Psoas muscle (tissue), 7 donors: ENCODE measurements at regions not wholly inside any gene's neighbourhood (a gene's known extent, or its start where the extent isn't known, plus 50 kb on each side); places are given as distances from the start of the nearest gene placed in this dataset.

ENCODE experiments used
- ATAC-seq, 4 donors: fragments of 200-7000 bp; cut with Tn5 transposase; one replicate each; pipeline ENCODE4 v1.9.1; 2020; ENCODE audit warnings: moderate library complexity in 3 of 4, mild to moderate bottlenecking in 2 of 4
- DNase-seq, 2 donors: peaks; one replicate each; pipeline ENCODE4 v3.0.0-alpha.2; 2020
- H3K27ac ChIP-seq: fragments of 200-600 bp; one replicate; pipeline ENCODE4 v1.8.0; 2022
- H3K27me3 ChIP-seq, 3 donors: fragments of 200-600 bp in 1 of 3; one replicate each; pipeline versions ENCODE4 v1.6.1 to v1.8.0; 2013 to 2022; ENCODE audit warnings: low read length in 2 of 3, mild to moderate bottlenecking in 2 of 3, moderate library complexity in 1 of 3; ENCODE audit not compliant: insufficient read depth in 3 of 3
- H3K36me3 ChIP-seq, 2 donors: fragments of 200-600 bp in 1 of 2; one replicate each; pipeline versions ENCODE4 v1.6.1 to v1.8.0; 2013 to 2022; ENCODE audit warnings: low read depth in 1 of 2, mild to moderate bottlenecking in 1 of 2, moderate library complexity in 1 of 2; ENCODE audit not compliant: insufficient read depth in 1 of 2
- H3K4me1 ChIP-seq: fragments of 200-600 bp; one replicate; pipeline ENCODE4 v1.8.0; 2022
- H3K4me3 ChIP-seq: fragments of 200-600 bp; one replicate; pipeline ENCODE4 v1.8.0; 2022; ENCODE audit warnings: mild to moderate bottlenecking
- H3K9me3 ChIP-seq: fragments of 200-600 bp; one replicate; pipeline ENCODE4 v1.8.0; 2022
- WGBS, 3 donors: extraction: QIAGEN DNeasy Blood & Tissue Kit; methylation state at CpG; one replicate each; pipeline versions ENCODE4 v1.1.6 to v1.1.7; 2013; 5-methylcytosine and 5-hydroxymethylcytosine counted together
- intact Hi-C, 2 donors: fragments of 100-400 bp; cut with DNase I; formaldehyde crosslinking; loops; one replicate each; pipeline versions ENCODE4 v1.11.0 to v1.14.2; 2022
- TF ChIP-seq, protein P1 (sequence below): fragments of 200-600 bp; IDR thresholded peaks from one replicate; pipeline ENCODE4 v1.8.0; 2022; ENCODE audit warnings: antibody characterized with exemption
- donor health status: healthy with polysubstance abuse.
- donor health status: DM: no; HTN: no; CAD: no; lungs with moderate emphysema.
- donor health status: Bipolar disorder and iron deficiency.
- donor health status: healthy.
- donor health status: DM: yes; HTN: yes; CAD: no.
- donor health status: DM: no; HTN: no; CAD: no.
- donor health status: DM: yes; HTN: yes; CAD: no.

DNA sequence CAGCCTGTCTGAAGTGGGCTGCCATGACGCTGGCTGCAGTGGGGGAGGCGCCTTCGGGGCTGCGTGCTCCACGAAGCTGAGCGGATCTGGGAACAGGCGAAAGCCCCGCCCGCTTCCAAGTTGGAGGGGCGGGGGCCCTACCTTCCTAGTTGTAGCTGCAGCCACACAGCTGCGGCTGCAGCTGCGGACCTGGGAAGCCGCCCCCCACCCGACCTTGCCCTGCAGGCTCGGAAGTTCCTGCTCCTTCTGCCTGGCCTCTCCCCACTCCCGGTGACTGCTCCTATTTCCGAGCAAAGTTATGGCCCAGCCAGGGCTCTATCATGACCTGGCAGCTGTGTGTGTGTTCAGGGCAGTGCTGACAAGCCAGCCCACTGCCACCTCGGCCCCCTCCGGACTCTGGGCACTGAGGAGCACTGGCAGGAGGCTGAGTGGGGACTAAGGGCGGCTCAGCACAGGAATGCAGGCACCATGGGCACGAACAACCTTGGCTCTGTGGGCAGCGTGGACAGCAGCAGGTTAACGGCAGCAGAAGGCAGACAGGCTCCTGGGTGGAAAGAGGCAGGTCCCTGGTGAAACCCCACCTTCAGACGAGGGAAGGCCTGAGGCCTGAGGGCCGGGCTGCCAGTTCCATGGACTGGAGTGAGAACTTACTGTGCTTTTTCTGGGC, 352.4 kb upstream of the TMCO5A start:
- ATAC-seq, result no peak
- WGBS, 3 donors, result 91 to 94% (median 92%) methylated on average over 25 of the region's 25 CpGs
- no peaks in the 10 kb centered on the region for H3K27me3 ChIP-seq
- H3K4me1 ChIP-seq, result no peaks in the 10 kb centered on the region
- DNase-seq, result no peak
- no peaks in the 10 kb centered on the region for H3K9me3 ChIP-seq
- intact Hi-C loops, result no loop called here
- no peaks in the 10 kb centered on the region for H3K36me3 ChIP-seq
- TF ChIP-seq, protein P1, sequence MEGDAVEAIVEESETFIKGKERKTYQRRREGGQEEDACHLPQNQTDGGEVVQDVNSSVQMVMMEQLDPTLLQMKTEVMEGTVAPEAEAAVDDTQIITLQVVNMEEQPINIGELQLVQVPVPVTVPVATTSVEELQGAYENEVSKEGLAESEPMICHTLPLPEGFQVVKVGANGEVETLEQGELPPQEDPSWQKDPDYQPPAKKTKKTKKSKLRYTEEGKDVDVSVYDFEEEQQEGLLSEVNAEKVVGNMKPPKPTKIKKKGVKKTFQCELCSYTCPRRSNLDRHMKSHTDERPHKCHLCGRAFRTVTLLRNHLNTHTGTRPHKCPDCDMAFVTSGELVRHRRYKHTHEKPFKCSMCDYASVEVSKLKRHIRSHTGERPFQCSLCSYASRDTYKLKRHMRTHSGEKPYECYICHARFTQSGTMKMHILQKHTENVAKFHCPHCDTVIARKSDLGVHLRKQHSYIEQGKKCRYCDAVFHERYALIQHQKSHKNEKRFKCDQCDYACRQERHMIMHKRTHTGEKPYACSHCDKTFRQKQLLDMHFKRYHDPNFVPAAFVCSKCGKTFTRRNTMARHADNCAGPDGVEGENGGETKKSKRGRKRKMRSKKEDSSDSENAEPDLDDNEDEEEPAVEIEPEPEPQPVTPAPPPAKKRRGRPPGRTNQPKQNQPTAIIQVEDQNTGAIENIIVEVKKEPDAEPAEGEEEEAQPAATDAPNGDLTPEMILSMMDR, result no peak
- no peak overlapping the region for H3K27ac ChIP-seq
- no peak overlapping the region for H3K4me3 ChIP-seq

DNA sequence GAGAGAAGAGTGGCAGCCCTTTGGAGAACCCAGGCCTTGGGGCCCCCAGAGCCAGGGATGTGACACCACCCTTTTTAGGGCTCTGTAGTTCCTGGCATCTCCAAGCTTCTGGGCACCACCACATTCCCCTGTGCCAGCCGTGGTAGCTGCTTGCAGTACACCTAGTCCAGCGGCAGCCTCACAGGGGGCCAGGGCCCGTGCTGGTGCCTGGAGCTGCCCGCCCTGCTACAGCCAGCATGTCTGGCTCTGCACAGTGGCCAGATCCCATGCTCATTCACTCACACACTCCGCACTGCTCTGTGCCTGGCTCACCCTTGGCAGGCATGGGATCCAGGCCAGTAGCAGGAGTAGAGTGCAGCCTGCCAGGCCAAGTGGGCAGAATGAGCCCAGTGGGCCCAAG, 351.6 kb upstream of the TMCO5A start:
- Histone ChIP-seq H3K4me3 (no peak overlapping the region), H3K27ac (no peak overlapping the region), H3K36me3 (no peaks in the 10 kb centered on the region), H3K4me1 (no peaks in the 10 kb centered on the region), H3K27me3 (no peaks in the 10 kb centered on the region), H3K9me3 (no peaks in the 10 kb centered on the region)
- intact Hi-C loops, result no loop called here
- TF ChIP-seq, protein P1, result no peak
- DNase-seq, result no peak
- WGBS, 3 donors, result 89 to 95% (median 90%) methylated on average over 5 of the region's 5 CpGs
- no peak for ATAC-seq

DNA sequence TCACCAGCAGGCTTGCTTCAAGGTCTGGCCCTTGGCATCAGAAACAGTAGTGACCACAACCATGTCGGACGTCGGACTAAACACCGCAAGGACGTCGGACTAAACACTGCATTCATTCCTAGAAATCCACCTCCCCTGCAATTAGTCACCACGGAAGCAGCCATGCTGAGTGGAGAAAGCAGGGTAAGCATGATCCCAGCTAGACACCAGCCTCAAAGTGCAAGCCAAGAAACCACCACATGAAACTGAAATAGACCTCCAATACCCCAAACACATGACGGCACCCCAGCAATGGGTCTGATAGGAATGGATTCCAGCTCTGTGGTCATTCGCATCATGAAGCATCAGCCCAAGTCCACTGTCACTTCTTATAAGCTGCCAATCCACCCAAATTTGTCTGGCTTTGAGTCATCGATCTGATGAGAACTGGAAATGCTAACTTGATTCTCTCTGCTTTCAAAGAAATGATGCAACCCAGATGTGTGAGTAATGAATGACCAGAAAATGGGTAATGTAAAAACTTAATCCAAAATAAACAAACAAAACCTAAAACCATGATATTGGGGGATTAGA, 348.3 kb upstream of the TMCO5A start:
- DNase-seq (no peak), ATAC-seq (no peak)
- intact Hi-C loops, result no loop called here
- Histone ChIP-seq H3K4me3 (no peak overlapping the region), H3K9me3 (no peaks in the 10 kb centered on the region), H3K27ac (no peak overlapping the region), H3K4me1 (no peaks in the 10 kb centered on the region), H3K27me3 (no peaks in the 10 kb centered on the region), H3K36me3 (no peaks in the 10 kb centered on the region)
- TF ChIP-seq, protein P1, result no peak
- 61 to 73% (median 62%) methylated on average over 10 of the region's 10 CpGs for WGBS, 3 donors

DNA sequence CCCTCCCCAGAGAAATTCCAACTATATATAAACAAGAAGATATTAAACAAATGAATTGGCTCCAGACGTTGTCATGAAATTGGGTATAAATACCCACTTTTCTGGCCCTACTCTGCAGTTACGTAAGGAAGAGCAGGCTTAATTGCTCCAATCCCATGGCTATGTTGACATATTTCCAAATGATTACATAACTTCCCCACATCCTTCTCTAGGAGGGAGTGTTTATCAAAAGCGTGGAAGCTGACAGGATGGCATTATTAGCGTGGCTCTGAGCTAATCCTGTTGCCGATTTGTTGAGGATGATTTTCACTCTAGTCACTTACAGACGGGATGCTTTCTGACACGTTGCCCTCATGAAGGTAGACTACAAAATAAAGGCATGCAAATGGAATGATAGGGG, 347.5 kb upstream of the TMCO5A start:
- Histone ChIP-seq H3K9me3 (no peaks in the 10 kb centered on the region), H3K27me3 (no peaks in the 10 kb centered on the region), H3K27ac (no peak overlapping the region), H3K4me3 (no peak overlapping the region), H3K36me3 (no peaks in the 10 kb centered on the region), H3K4me1 (no peaks in the 10 kb centered on the region)
- WGBS, 3 donors, result 14 to 30% (median 19%) methylated on average over 7 of the region's 7 CpGs
- DNase-seq, result no peak
- ATAC-seq, result no peak
- intact Hi-C loops, result no loop called here
- TF ChIP-seq, protein P1, result no peak

DNA sequence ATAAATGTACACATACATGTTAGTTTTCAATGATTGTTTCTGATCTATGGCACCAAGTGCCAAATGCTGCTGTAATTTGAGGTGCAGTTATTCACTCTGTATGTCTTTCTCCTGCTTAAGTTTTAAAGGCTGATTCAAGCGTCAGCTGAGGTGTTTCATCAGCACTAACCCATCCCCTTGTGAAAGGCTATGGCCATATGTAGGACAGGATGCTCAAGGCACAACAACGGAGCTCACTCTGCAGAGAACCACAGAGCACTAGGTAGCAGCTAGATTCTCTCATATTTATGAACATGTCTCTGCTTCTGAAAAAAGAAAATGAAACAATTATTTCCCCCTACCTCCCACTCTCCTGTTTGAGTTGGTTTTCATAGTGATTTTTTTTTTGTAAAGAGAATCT, 340.0 kb upstream of the TMCO5A start:
- WGBS, 3 donors, result 45 to 58% (median 47%) methylated on average over 2 of the region's 2 CpGs
- H3K9me3 ChIP-seq, result no peaks in the 10 kb centered on the region
- no peaks in the 10 kb centered on the region for H3K36me3 ChIP-seq
- H3K27ac ChIP-seq, result no peak overlapping the region
- no peaks in the 10 kb centered on the region for H3K4me1 ChIP-seq
- ATAC-seq (no peak), DNase-seq (no peak)
- intact Hi-C loops, result no loop called here
- TF ChIP-seq, protein P1, result no peak
- no peak overlapping the region for H3K4me3 ChIP-seq
- H3K27me3 ChIP-seq, result no peaks in the 10 kb centered on the region
